ENCODE measurements at regions not wholly inside any gene's neighbourhood (a gene's known extent, or its start where the extent isn't known, plus 50 kb on each side); places are given as distances from the start of the nearest gene placed in this dataset.
A peak's percentile ranks its signal among the peaks of the same experiment; 100 is the strongest.

DNA sequence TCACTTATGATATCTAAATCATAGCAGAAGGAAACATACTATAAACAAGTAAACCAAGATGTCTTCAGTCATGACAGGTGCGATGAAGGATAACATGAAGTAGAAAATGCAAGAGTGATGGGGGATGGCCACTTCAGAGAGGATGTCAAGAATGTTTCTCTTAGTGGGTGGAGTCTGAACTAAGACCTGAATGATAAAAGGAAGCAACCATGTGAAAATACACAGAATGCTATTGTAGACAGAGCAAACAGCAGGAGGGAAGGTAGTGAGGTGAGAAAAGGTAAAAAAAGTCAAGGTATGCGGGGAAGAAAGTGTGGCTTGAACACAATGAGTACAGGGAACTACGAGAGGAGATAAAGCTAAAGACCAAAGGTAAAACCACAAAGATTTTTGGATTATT is 341.6 kb downstream of the FBXO15 start:
- Histone ChIP-seq H3K27me3 (ENCODE audit: insufficient read depth) (no peaks in the 10 kb centered on the region), H3K4me1 (ENCODE audit: insufficient read depth) (peaks cover 7% of the 10 kb centered on the region; the same call in 1 of the 2 replicates), H3K9me2 (ENCODE audit: insufficient read depth) (0 out of 2 replicates have a peak, but pooled peaks cover 5% of the 10 kb centered on the region), H4K20me1 (replicated peaks; ENCODE audit: insufficient read depth) (no peaks in the 10 kb centered on the region), H3K79me2 (replicated peaks; ENCODE audit: insufficient read depth) (no peaks in the 10 kb centered on the region), H3K36me3 (ENCODE audit: insufficient read depth) (no peaks in the 10 kb centered on the region), H3K27ac (ENCODE audit: low read depth) (no peak overlapping the region), H3K4me3 (no peak overlapping the region), H2AFZ (no peak overlapping the region), H3K4me2 (peak overlapping the region; percentile 25; the same call in 1 of the 2 replicates), H3F3A (replicated peaks; ENCODE audit: low read depth) (no peaks in the 10 kb centered on the region)
- Mint-ChIP-seq H3K9me3 (no peaks in the 10 kb centered on the region), H3K27me3 (ENCODE audit: insufficient read depth, low read depth, poor library complexity) (no peaks in the 10 kb centered on the region), H3K4me1 (peaks cover 6% of the 10 kb centered on the region; the same call in 2 of the 3 replicates), H3K4me3 (no peak overlapping the region), H3K36me3 (ENCODE audit: low read depth) (no peaks in the 10 kb centered on the region), H3K27ac (no peak overlapping the region)
- DNase-seq (ENCODE audit: low spot score): peak; percentile 67
- ATAC-seq: peak; percentile 52
- TF ChIP-seq NANOG (IDR thresholded peaks at IDR 0.05; ENCODE audit: borderline replicate concordance) (no peak), ZNF331 (CRISPR knock-in tag; IDR thresholded peaks at IDR 0.05; ENCODE audit: low read depth) (no peak)
- TF ChIP-seq, protein P1, sequence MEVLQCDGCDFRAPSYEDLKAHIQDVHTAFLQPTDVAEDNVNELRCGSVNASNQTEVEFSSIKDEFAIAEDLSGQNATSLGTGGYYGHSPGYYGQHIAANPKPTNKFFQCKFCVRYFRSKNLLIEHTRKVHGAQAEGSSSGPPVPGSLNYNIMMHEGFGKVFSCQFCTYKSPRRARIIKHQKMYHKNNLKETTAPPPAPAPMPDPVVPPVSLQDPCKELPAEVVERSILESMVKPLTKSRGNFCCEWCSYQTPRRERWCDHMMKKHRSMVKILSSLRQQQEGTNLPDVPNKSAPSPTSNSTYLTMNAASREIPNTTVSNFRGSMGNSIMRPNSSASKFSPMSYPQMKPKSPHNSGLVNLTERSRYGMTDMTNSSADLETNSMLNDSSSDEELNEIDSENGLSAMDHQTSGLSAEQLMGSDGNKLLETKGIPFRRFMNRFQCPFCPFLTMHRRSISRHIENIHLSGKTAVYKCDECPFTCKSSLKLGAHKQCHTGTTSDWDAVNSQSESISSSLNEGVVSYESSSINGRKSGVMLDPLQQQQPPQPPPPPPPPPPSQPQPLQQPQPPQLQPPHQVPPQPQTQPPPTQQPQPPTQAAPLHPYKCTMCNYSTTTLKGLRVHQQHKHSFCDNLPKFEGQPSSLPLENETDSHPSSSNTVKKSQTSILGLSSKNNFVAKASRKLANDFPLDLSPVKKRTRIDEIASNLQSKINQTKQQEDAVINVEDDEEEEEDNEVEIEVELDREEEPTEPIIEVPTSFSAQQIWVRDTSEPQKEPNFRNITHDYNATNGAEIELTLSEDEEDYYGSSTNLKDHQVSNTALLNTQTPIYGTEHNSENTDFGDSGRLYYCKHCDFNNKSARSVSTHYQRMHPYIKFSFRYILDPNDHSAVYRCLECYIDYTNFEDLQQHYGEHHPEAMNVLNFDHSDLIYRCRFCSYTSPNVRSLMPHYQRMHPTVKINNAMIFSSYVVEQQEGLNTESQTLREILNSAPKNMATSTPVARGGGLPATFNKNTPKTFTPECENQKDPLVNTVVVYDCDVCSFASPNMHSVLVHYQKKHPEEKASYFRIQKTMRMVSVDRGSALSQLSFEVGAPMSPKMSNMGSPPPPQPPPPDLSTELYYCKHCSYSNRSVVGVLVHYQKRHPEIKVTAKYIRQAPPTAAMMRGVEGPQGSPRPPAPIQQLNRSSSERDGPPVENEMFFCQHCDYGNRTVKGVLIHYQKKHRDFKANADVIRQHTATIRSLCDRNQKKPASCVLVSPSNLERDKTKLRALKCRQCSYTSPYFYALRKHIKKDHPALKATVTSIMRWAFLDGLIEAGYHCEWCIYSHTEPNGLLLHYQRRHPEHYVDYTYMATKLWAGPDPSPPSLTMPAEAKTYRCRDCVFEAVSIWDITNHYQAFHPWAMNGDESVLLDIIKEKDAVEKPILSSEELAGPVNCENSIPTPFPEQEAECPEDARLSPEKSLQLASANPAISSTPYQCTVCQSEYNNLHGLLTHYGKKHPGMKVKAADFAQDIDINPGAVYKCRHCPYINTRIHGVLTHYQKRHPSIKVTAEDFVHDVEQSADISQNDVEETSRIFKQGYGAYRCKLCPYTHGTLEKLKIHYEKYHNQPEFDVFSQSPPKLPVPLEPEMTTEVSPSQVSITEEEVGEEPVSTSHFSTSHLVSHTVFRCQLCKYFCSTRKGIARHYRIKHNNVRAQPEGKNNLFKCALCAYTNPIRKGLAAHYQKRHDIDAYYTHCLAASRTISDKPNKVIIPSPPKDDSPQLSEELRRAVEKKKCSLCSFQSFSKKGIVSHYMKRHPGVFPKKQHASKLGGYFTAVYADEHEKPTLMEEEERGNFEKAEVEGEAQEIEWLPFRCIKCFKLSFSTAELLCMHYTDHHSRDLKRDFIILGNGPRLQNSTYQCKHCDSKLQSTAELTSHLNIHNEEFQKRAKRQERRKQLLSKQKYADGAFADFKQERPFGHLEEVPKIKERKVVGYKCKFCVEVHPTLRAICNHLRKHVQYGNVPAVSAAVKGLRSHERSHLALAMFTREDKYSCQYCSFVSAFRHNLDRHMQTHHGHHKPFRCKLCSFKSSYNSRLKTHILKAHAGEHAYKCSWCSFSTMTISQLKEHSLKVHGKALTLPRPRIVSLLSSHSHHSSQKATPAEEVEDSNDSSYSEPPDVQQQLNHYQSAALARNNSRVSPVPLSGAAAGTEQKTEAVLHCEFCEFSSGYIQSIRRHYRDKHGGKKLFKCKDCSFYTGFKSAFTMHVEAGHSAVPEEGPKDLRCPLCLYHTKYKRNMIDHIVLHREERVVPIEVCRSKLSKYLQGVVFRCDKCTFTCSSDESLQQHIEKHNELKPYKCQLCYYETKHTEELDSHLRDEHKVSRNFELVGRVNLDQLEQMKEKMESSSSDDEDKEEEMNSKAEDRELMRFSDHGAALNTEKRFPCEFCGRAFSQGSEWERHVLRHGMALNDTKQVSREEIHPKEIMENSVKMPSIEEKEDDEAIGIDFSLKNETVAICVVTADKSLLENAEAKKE (CRISPR knock-in tag; IDR thresholded peaks at IDR 0.05): no peak

- Histone ChIP-seq H4K20me1 (replicated peaks; ENCODE audit: insufficient read depth) (no peaks in the 10 kb centered on the region), H3K27ac (ENCODE audit: low read depth) (no peak overlapping the region), H2AFZ (no peak overlapping the region), H3K36me3 (ENCODE audit: insufficient read depth) (no peaks in the 10 kb centered on the region), H3K4me3 (no peak overlapping the region), H3K4me2 (no peak overlapping the region), H3K9me2 (ENCODE audit: insufficient read depth) (no peaks in the 10 kb centered on the region), H3K27me3 (ENCODE audit: insufficient read depth) (no peaks in the 10 kb centered on the region), H3K4me1 (ENCODE audit: insufficient read depth) (no peaks in the 10 kb centered on the region), H3K79me2 (replicated peaks; ENCODE audit: insufficient read depth) (no peaks in the 10 kb centered on the region), H3F3A (replicated peaks; ENCODE audit: low read depth) (no peaks in the 10 kb centered on the region)
- TF ChIP-seq ETS1 (IDR thresholded peaks at IDR 0.05): no peak
- no peak for TF ChIP-seq CREB1 (CRISPR knock-in tag; IDR thresholded peaks at IDR 0.05; ENCODE audit: low read depth)
- TF ChIP-seq, protein P1 (CRISPR knock-in tag; IDR thresholded peaks at IDR 0.05): no peak
- ATAC-seq (no peak), DNase-seq (ENCODE audit: low spot score) (no peak)
- H3K27ac Mint-ChIP-seq: no peak overlapping the region
- 0 out of 3 replicates have a peak, but pooled peaks cover 2% of the 10 kb centered on the region for H3K4me1 Mint-ChIP-seq
- H3K4me3 Mint-ChIP-seq: no peak overlapping the region
- no peaks in the 10 kb centered on the region; the same call in 2 of the 3 replicates for H3K9me3 Mint-ChIP-seq
- H3K27me3 Mint-ChIP-seq (ENCODE audit: insufficient read depth, low read depth, poor library complexity): no peaks in the 10 kb centered on the region
- H3K36me3 Mint-ChIP-seq (ENCODE audit: low read depth): no peaks in the 10 kb centered on the region
Observed at GRCh38 chr18:73797419-73797818, 350.2 kb downstream of the FBXO15 start.

Measured in GM23338 (cell line).